Large intestine (tissue), 3 donors: ENCODE measurements at regions not wholly inside any gene's neighbourhood (a gene's known extent, or its start where the extent isn't known, plus 50 kb on each side); places are given as distances from the start of the nearest gene placed in this dataset.
A peak's percentile ranks its signal among the peaks of the same experiment; 100 is the strongest.

Experiments
- DNase-seq, 2 donors: peaks; one replicate each; pipeline versions ENCODE4 v3.0.0 to v3.0.0-alpha.2; 2013
- H3K27ac ChIP-seq: one replicate; pipeline ENCODE4 v1.5.1; 2013; ENCODE audit warnings: low read length
- H3K27me3 ChIP-seq: 2 replicates; pipeline ENCODE4 v1.6.1; 2013; ENCODE audit warnings: low read length; ENCODE audit not compliant: control insufficient read depth, insufficient read depth
- H3K36me3 ChIP-seq: 2 replicates; pipeline ENCODE4 v1.6.1; 2013; ENCODE audit warnings: low read length; ENCODE audit not compliant: control insufficient read depth, insufficient read depth
- H3K4me1 ChIP-seq: one replicate; pipeline ENCODE4 v1.6.1; 2013; ENCODE audit warnings: low read length; ENCODE audit not compliant: control insufficient read depth, insufficient read depth
- H3K4me3 ChIP-seq: one replicate; pipeline ENCODE4 v1.5.1; 2013; ENCODE audit warnings: low read length
- H3K9me3 ChIP-seq: one replicate; pipeline ENCODE4 v1.6.1; 2013; ENCODE audit warnings: mild to moderate bottlenecking, low read depth, low read length, moderate library complexity; ENCODE audit not compliant: control insufficient read depth
- WGBS: methylation state at CpG from one replicate; pipeline ENCODE4 v1.1.5; 2013; ENCODE audit warnings: low lambda C conversion rate; ENCODE audit not compliant: insufficient coverage; 5-methylcytosine and 5-hydroxymethylcytosine counted together

DNA sequence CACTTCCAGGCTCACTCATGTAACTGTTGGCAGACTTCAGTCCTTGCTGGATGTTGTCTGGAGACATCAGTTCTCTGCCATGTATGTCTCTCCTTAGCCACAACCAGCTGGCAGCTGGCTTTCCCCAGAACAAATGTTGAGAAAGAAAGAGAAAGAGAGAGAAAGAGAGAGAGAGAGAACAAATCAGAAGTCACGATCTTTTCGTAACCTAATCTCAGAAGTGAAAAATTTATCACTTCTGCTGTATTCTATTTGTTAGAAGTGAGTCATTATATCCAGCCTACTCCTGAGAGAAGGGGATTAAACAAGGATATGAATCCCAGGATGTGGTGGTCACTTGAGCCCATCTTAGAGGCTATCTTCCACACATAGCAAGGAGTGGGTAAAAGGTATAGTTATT lies 101.2 kb downstream of the BTG1 start:
- no peak for DNase-seq
- H3K36me3 ChIP-seq: no peaks in the 10 kb centered on the region
- H3K27ac ChIP-seq: no peak overlapping the region
- H3K27me3 ChIP-seq: no peaks in the 10 kb centered on the region
- H3K4me1 ChIP-seq: no peaks in the 10 kb centered on the region
- no peak overlapping the region for H3K4me3 ChIP-seq
- no CpG with 5 or more reads among the region's 2 CpGs for whole genome bisulfite sequencing
- H3K9me3 ChIP-seq: no peaks in the 10 kb centered on the region

DNA sequence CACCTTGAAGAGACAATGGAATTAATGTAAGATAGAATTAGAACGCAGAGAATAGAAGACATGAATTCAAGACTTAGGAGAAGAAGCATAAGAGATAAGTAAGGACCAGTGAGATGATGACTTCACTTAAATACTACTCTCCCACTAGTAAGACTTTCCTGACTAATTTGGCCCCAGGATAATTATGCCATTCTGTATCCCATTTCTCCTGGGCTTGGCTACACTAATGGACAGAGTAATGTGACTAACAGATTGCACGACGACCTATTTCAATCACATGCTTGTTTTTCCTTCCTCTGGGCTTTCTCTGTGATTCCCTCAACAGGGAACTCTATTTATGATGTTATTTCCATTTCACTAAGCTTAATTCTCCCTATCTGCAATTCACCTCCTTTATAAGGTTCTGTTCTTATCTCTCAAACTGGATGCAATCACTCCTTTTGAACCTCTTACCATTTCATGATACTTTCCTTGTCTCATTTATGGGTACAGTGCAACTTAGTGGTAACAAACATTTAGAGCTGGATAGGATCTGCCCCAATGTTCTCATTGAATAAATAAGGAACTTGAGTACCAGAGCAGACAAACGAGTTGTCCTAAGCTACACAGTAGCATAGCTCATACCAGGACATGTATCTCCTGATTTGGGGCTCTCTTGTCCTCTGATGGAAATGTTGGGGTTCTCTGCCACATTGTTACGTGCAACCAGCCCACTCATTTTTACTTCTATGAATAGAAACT lies 102.7 kb downstream of the BTG1 start:
- Histone ChIP-seq H3K27ac (no peak overlapping the region), H3K4me1 (no peaks in the 10 kb centered on the region), H3K9me3 (no peaks in the 10 kb centered on the region), H3K27me3 (no peaks in the 10 kb centered on the region), H3K36me3 (no peaks in the 10 kb centered on the region), H3K4me3 (no peak overlapping the region)
- no peak for DNase-seq
- 96% methylated on average over 3 of the region's 5 CpGs for WGBS

DNA sequence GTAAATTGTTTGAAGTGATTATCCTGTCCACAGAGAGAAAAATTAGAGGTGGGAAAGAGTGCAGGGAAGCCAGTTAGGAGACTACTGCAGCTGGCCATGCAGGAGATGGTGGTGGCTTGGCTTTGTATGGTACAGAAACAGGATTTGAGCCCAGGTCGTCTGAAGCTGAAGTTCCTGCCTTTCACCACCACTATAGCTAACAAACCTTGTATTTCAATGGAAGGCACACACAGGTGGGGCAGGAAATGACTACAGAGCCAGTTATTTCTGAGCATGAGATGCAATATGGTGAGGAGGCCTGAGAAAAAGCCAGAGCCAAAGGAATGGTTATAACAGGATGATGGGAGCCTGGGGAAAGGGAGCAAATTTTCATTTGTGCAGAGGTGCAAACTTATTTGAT lies 103.9 kb downstream of the BTG1 start:
- no CpG with 5 or more reads among the region's 1 CpG for WGBS

DNA sequence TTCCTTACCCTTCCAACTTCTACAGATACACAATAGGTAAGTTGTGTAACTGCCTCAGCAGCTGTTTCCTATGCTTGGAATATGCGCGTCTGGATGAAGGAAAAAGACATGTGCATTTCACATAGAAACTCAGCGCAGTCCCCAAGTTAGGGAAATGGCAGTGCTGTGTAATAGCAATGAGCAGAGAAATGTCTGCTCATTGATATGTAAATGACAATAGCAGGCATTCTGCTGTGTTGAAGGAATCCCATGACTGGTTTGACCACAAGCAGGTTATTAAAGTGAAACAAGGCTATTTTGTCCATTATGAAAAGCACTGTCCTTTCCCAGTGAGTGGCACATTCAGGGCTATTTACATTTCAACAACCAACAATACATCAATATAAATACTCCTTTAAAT lies 106.6 kb downstream of the BTG1 start:
- WGBS: 100% methylated on average over 2 of the region's 3 CpGs
- Histone ChIP-seq H3K27me3 (no peaks in the 10 kb centered on the region), H3K4me3 (no peak overlapping the region), H3K4me1 (peaks cover 14% of the 10 kb centered on the region), H3K27ac (no peak overlapping the region), H3K9me3 (no peaks in the 10 kb centered on the region), H3K36me3 (no peaks in the 10 kb centered on the region)
- DNase-seq: no peak

More for the DNA sequence above, 103.9 kb downstream of the BTG1 start:
- Histone ChIP-seq H3K27me3 (no peaks in the 10 kb centered on the region), H3K27ac (no peak overlapping the region), H3K9me3 (no peaks in the 10 kb centered on the region), H3K36me3 (no peaks in the 10 kb centered on the region), H3K4me1 (no peaks in the 10 kb centered on the region), H3K4me3 (no peak overlapping the region)
- DNase-seq: no peak

DNA sequence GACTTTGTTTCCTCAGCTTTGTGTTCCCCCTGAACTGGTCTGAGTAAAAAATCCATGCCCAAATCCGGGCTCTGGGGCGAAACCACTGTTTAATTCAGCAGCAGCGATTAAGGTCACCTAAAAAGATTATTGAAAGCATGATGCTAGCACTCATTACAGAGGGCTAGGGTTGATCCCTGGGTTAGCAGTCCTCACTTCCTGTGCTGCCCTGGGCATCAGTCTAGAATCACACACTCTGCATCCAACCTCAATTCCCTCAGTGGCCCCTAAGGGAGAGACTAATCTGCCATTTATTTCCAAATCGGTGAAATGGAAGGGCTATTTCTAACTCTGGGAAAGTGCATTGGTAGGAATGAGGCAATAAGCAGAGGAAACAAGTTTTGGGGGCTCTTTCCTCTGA lies 107.2 kb downstream of the BTG1 start:
- no peak for DNase-seq
- H3K36me3 ChIP-seq: no peaks in the 10 kb centered on the region
- no peak overlapping the region for H3K4me3 ChIP-seq
- H3K27me3 ChIP-seq: no peaks in the 10 kb centered on the region
- H3K9me3 ChIP-seq: no peaks in the 10 kb centered on the region
- no CpG with 5 or more reads among the region's 4 CpGs for WGBS
- peaks cover 14% of the 10 kb centered on the region for H3K4me1 ChIP-seq
- H3K27ac ChIP-seq: no peak overlapping the region

DNA sequence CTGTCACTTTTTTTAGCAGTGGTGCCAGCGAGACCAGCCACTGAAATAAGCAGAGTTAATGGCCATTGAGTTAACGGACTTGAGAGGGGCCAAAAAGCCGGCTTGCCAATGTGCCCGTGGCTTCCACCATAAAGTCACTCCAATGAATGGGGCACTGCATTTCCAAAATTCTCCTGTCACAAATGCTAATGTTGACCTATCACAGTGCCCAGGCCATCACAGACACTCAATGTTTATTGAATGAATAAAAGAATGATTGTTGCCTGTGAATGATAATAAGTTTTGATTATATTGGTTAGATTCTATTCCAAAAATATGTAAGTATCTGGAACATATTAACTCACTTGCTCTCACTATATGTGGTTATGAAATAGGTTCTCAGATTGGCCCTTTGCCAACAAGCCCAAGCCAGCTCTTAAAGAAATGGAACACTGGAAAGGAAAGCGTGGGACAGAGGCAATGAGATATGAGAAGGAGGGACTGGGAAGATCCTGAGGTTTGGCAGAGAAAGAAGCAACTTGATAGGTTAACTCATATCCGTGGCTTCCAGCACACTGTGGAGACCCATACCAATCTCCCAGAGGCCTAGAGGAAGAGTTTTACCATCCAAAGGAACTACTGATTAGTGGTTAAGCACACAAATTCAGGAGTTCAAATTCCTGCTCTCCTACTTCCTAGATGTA lies 108.7 kb downstream of the BTG1 start:
- no peaks in the 10 kb centered on the region for H3K27me3 ChIP-seq
- no peaks in the 10 kb centered on the region for H3K9me3 ChIP-seq
- WGBS: 100% methylated on average over 1 of the region's 6 CpGs
- H3K4me3 ChIP-seq: no peak overlapping the region
- no peak overlapping the region for H3K27ac ChIP-seq
- H3K4me1 ChIP-seq: peaks cover 14% of the 10 kb centered on the region
- peak in 1 of 2 donors; percentile 42 for DNase-seq
- no peaks in the 10 kb centered on the region for H3K36me3 ChIP-seq

DNA sequence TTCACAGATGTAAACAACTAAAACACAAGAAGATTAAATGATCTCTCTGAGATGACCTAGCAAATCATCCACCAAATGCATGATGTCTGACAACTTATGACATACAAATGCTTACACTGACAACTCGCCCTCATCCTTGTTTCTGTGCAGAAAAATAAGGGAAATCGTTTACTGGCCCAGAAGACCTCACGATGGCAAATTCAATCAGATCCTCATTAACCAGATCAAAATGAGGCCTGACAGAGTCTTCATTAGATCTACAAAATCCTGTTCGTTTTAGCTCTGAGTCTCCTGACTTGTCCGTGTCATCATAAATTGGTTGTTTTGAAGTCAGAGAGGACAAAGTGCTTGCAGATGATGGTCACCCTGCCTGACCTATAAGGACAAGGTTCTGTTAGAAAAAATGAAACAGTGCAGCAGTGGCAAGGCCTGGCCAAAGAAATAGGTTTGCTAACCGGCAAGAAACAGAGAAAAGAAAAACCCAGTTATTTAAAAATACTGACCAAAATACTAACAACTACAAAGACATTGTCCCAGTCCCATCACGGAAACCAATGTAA lies 109.5 kb downstream of the BTG1 start:
- no peaks in the 10 kb centered on the region for H3K27me3 ChIP-seq
- peak; percentile 26 to 64 for DNase-seq
- H3K9me3 ChIP-seq: no peaks in the 10 kb centered on the region
- peaks cover 14% of the 10 kb centered on the region for H3K4me1 ChIP-seq
- no peaks in the 10 kb centered on the region for H3K36me3 ChIP-seq
- H3K27ac ChIP-seq: no peak overlapping the region
- WGBS: no CpG with 5 or more reads among the region's 7 CpGs
- no peak overlapping the region for H3K4me3 ChIP-seq

DNA sequence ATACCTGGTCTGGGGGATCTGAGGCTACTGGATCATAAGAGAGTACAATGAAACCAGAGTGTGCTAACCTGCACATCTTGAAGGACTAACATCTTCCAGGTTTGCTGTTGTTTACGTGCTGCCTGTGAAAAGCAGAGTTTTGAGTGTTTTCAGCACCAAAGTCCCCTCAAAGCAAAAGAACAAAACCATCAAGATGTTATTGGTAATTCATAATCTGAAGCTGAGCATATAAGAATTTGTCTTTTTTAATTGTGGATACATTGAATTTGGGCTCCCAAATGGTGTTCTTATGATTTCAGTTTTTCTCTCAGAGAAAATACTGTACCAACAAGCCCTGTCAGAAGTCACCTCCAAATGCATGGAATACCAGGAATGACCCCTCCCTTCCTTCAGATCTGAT lies 110.2 kb downstream of the BTG1 start:
- Histone ChIP-seq H3K4me3 (no peak overlapping the region), H3K4me1 (peaks cover 14% of the 10 kb centered on the region), H3K36me3 (no peaks in the 10 kb centered on the region), H3K27me3 (no peaks in the 10 kb centered on the region), H3K9me3 (no peaks in the 10 kb centered on the region), H3K27ac (no peak overlapping the region)
- DNase-seq: no peak
- 100% methylated on average over 1 of the region's 1 CpG for WGBS

DNA sequence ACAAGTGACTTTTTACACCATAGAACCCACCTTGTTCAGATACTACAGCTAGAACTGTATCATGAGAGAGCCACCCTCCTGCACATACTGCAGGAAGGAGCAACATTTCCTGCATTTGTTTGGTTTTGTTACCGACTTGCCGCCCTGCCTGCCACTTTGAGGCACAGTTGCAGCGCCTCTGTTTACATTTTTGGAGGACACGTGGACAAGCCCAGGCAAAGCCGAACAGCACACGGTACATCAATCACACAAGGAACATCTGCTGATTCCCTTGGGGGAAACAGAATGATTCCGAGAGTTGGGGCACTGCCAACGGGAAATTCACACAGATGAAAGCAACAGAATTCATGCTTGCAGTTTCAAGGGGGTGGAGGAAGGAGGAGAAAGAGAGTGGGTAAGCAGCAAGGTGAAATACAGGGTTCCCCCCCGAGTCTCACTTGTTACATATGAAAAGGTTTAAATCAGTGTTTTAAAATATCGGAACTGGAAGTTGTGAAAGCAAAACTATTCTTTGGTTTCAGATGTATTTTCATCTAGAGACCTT lies 110.7 kb downstream of the BTG1 start:
- Histone ChIP-seq H3K36me3 (no peaks in the 10 kb centered on the region), H3K9me3 (no peaks in the 10 kb centered on the region), H3K27me3 (no peaks in the 10 kb centered on the region), H3K27ac (peak overlapping the region; percentile 6), H3K4me3 (peak overlapping the region; percentile 8), H3K4me1 (peaks cover 14% of the 10 kb centered on the region)
- peak; percentile 46 to 57 for DNase-seq
- WGBS: 50% methylated on average over 1 of the region's 10 CpGs

DNA sequence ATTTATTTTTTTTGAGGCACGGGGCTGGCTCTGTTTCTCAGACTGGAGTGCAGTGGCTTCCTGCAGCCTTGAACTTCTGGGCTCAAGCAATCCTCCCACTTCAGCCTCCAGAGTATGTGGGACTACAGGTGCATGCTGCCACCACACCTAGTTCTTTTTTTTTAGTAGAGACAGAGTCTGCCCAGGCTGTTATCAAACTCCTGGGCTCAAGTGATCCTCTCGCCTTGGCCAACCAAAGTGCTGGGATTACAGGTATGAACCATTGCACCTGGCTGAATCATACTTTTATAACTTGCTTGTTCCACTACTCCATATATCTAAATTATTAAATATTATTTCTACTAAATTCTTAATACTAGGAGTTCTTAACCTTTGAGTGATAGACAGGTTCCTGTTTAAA lies 111.6 kb downstream of the BTG1 start:
- peaks cover 14% of the 10 kb centered on the region for H3K4me1 ChIP-seq
- DNase-seq: peak in 1 of 2 donors; percentile 45
- no peak overlapping the region for H3K4me3 ChIP-seq
- no peaks in the 10 kb centered on the region for H3K27me3 ChIP-seq
- no peaks in the 10 kb centered on the region for H3K36me3 ChIP-seq
- no peak overlapping the region for H3K27ac ChIP-seq
- WGBS: no CpG with 5 or more reads among the region's 2 CpGs
- H3K9me3 ChIP-seq: no peaks in the 10 kb centered on the region
